CD4-positive, alpha-beta T cell treated with Interleukin-4 for 1 hour (primary cell): ENCODE measurements at regions not wholly inside any gene's neighbourhood (a gene's known extent, or its start where the extent isn't known, plus 50 kb on each side); places are given as distances from the start of the nearest gene placed in this dataset.
"Not testable (repeated sequence)": the region's sequence is repeated elsewhere in the genome, so short reads cannot be mapped to it uniquely, and the experiment has no call there.

Source experiments
- DNase-seq, 2 donors: peaks; one replicate each; pipeline ENCODE4 v3.0.0-alpha.2; 2020 to 2022

DNA sequence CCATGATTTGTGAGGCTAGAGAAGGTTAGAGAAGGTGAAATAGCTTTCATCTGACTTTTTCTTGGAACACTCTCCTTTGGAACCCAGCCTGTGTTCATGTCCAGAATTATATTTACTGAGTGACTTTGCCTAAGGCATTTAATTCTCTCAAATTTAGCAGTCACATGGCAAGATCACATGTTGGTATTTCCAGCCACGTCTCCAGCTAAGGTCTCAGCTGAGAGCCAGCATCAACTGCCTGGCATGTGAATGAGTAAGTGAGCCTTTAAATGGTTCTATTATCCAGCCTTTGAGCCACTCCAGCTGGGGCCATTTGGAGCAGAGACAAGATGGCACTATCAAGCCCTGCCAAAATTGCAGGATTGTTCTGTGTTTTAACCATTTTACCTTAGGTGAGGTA, 130.2 kb upstream of the SGO1 start:
- no peak for DNase-seq

- no peak for DNase-seq
These were observed 124.6 kb upstream of the SGO1 start for GRCh38 chr3:20310629-20311028.

DNA sequence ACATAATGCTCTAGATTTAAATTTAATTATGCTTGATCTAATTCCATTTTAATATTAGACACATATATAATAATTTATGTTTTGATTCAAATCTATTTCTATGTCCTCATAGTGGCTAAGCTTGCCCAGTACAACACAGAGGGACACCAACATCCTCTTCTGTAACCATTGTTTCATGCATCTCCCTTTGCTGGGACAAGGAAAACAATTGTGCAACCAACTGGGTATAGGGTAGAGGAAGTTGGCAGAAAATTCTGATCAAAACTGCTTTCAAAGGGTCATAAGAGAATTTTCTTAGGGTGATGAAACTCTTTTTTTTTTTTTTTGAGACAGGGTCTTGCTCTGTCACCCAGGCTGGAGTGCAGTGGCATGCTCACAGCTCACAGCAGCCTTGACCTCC, 121.4 kb upstream of the SGO1 start:
- no peak for DNase-seq

GRCh38 chr3:20305647-20306046, 119.6 kb upstream of the SGO1 start:
- no peak for DNase-seq

- DNase-seq = no peak
These were observed 116.8 kb upstream of the SGO1 start for GRCh38 chr3:20302766-20303165.

DNA sequence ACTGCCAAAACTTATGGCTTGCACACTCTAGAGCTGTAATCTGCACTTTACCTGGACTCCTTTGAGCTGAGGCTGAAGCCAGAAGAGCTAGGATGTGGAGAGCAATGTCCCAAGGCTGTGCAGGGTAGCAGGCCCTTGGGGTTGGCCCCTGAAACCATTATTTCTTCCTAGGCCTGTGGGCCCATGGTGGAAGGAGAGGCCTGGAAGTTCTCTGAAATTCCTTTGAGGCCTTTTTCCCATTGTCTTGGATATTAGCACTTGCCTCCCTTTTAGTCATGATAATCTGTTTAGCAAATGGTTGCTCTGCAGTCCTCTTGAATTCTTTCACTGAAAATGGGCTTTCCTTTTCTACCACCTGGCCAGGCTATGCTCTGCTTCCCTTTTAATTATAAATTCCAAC, 102.0 kb upstream of the SGO1 start:
- DNase-seq = no peak

DNA sequence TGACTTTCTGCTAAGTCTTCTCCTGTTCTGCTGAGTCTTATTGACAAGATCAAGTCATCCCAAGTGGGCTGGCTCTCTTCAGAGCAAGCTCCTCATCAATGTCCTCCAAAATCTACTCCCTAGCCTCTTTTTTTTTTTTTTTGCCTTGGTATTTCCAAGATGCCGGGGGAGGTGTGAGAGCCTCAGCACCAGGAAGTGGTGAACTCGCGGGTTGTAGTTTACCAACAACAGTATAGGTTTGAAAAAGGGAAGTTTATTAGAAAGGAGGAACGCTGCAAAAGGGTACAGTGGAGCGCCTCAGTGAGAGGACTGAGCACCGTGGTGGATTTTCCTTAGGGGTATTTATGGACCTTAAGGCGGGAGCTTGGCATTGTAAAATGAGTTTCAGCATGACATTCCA, 94.3 kb upstream of the SGO1 start:
- no peak for DNase-seq

GRCh38 chr3:20265977-20266376, 80.0 kb upstream of the SGO1 start:
- DNase-seq = not testable (repeated sequence)

DNA sequence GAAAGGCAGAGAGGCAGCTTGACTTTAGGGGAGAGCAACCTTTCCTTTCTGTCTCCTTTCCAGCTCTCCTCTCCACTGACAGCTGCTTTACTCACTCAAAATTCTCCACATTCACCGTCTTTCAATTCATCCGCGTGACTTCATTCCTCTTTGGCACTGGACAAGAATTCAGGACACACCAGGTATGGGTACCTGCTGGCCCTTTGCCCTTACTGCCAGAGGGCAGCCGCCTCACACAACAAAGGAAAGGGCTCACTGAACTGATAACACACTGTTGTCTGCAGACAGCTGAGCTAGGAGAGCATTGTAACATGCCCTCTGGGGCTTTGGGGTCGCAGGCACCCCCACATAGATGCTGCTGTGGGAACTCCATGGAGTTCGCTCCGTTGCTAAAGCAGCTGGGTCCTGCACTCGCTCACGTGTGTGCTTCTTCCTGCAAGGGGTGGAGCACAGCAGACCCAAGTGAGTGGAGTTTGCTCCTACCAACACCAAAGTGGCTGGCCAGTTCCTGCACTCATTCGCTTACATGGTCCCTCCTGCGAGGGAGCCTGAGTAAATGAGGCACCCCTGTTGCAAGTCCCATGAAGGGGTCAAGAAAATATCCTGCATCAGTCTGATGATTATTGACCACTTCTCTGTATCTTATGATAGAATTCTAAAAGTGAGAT, 79.0 kb upstream of the SGO1 start:
- DNase-seq = no peak

GRCh38 chr3:20258371-20258770, 72.4 kb upstream of the SGO1 start:
- DNase-seq = no peak

DNA sequence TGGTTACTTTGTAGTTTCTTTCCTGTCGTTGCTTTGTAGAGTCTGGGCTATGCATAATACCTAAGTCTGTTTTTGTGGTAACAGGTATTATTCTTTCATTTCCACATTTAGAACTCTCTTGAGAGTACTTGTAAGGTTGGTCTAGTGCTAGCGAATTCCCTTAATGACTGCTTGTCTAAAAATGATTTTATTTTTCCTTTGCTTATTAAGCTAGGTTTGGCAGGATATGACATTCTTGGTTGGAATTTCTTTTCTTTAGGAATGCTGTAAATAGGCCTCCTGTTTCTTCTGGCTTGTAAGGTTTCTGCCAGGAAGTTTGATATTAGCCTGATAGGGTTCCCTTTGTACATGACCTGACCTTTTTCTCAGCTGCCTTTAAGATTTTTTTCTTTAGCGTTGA, 70.1 kb upstream of the SGO1 start:
- no peak for DNase-seq

DNA sequence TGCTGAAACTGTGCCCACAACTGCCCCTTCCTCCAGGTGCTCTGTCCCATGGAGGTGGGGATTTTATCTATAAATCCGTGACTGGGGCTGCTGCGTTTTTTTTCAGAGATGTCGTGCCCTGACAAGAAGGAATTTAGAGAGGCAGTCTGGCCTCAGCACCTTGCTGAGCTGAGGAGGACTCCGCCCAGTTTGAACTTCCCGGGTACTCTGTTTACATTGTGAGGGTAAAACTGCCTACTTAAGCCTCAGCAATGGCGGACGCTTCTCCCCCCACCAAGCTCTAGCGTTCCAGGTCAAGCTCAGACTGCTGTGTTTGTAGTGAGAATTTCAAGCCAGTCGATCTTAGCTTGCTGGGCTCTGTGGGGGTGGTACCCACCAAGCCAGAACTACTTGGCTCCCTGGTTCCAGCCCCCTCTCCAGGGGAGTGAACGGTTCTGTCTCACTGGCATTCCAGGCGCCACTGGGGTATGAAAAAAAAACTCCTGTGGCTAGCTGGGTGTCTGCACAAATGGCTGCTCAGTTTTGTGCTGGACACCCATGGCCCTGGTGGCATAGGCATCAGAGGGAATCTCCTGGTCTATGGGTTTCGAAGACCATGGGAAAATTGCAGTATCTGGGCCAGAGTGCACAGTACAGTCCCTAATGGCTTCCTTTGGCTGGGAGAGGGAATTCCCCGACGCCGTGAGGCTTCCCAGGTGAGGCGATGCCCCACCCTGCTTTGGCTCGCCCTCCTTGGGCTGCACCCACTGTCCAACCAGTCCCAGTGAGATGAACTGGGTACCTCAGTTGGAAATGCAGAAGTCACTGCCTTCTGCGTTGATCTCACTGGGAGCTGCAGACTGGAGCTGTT, 68.5 kb upstream of the SGO1 start:
- DNase-seq = no peak

GRCh38 chr3:20250786-20251185, 64.8 kb upstream of the SGO1 start:
- no peak for DNase-seq

DNA sequence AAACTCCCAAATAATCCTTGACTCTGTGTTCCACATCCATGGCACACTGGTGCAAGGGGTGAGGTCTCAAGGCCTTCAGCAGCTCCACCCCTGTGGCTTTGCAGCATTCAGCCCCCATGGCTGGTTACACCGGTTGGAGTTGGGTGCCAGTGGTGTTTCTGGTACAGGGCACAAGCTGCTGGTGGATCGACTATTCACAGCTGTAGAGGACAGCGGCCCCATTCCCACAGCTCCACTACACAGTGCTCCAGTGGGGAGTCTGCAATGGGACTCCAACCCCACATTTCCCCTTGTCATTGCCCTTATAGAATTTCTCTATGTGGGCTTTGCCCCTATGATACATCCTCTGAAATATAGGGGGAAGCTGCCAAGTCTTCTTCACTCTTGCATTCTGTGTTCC, 64.3 kb upstream of the SGO1 start:
- no peak for DNase-seq

- no peak for DNase-seq
These were observed 60.7 kb upstream of the SGO1 start for GRCh38 chr3:20246662-20247061.

- no peak for DNase-seq
These were observed 59.8 kb upstream of the SGO1 start for GRCh38 chr3:20245781-20246180.

DNA sequence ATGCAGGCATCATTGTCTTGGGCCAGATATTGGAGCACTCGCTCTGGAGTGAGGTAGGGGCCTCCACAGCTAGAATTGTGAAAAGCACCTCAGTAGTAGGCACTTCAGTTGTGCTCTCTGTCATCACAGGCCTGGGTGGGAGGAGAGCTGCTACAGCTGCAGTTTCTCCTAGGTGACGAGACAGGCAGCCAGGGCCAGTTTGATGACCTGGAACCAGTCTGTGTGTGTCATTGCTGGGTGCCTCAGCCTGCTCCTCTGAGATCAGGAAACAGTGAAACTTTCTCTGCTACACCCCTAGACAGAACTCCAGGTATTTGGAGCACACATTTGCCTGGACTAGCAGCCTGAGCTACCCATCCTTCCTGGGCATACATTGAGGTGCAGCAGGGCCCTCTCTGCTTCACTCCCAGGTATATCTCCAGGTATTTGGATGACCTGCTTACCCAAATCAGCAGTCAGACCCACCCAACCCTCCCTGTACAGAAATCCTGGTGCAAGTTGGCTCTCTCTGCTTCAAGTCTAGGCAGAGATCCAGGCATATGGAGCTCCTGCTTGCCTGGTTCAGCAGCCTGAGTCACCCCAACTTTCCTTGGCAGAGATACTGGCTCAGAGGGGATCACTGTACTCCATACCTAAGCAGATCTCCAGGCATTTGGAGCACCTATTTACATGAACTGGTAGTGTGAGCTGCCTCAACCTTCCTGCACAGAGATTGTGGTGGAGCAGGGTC, 54.3 kb upstream of the SGO1 start:
- no peak for DNase-seq

- DNase-seq = not testable (repeated sequence)
These were observed 52.2 kb upstream of the SGO1 start for GRCh38 chr3:20238199-20238598.

GRCh38 chr3:20236603-20237002, 50.6 kb upstream of the SGO1 start:
- no peak for DNase-seq
